NCI-H187 treated with DMSO at 0.1 percent for 48 hours (cell line): ENCODE measurements at regions not wholly inside any gene's neighbourhood (a gene's known extent, or its start where the extent isn't known, plus 50 kb on each side); places are given as distances from the start of the nearest gene placed in this dataset.

Experiments used
- DNase-seq: peaks from one replicate; lab custom pipeline; 2025; lab: John Stamatoyannopoulos, UW

GRCh38 chr1:55402671-55403464 is 187.7 kb upstream of the USP24 start:
- no peak for DNase-seq

- DNase-seq = no peak
Measured at GRCh38 chr1:55402142-55402541, 187.0 kb upstream of the USP24 start.

- DNase-seq = no peak
Measured at GRCh38 chr1:55400508-55400907, 185.3 kb upstream of the USP24 start.

- DNase-seq = no peak
Measured at GRCh38 chr1:55399346-55399745, 184.2 kb upstream of the USP24 start.

DNA sequence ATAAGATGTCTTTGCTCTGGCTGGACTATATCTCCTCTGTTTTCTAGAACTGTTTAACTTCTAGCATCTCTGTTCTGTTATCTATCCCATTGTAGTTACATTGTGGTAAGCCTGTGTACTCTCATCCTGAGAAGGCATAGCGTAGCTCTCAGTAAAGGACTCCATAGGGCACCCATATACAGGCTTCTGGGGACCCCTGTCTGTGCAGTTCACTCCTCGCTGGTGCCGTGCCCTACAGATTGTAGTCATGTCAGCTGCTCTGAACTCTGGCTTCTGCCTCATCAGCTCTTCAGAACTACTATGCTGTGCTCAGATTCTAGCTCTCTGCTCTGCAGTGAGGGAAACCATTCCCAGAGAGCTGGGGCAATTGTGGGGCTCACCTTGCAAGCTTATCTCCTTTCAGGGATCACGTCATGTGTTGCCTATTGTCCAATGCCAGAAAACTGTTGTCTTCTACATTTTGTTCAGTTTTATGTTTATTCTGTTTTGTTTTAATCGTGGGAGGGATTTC is 181.3 kb upstream of the USP24 start:
- no peak for DNase-seq

DNA sequence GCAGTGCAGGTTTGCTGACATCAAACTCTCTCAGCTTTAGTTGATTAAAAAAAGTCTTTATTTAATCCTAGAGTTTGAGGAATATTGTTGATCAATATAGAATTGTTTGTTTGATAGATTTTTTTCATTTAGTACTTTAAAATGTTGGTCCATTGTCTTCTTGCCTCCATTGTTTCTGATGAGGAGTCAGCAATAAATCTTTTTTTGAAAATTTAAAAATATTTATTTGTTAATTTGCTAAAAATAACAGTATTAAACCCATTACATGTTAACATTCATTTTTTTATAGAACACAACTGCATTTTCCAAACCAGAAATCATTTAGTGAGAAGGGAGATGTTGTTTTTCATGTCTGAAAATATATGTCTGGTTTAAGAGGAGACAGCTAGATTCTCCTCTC is 173.8 kb upstream of the USP24 start:
- no peak for DNase-seq

GRCh38 chr1:55387145-55387544 is 172.0 kb upstream of the USP24 start:
- DNase-seq = no peak

DNA sequence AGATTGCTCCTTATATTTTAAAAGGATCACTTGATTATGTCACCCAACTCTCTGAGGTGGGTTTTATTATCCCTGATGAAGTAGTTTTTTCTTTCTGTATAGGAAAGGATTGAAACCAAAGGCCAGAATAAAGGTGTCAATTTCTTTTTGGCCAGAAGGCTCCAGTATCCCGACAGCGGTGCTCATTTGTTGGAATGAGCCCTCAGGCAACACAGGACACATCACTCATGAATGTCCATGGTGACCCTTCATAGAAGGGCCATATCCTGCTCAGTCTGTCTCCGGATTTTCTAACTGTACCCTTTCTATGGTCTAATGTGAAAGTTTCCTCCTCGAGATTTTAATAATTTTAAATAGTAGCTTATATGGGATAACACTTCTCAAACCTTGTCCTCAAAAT is 171.3 kb upstream of the USP24 start:
- DNase-seq = no peak

DNA sequence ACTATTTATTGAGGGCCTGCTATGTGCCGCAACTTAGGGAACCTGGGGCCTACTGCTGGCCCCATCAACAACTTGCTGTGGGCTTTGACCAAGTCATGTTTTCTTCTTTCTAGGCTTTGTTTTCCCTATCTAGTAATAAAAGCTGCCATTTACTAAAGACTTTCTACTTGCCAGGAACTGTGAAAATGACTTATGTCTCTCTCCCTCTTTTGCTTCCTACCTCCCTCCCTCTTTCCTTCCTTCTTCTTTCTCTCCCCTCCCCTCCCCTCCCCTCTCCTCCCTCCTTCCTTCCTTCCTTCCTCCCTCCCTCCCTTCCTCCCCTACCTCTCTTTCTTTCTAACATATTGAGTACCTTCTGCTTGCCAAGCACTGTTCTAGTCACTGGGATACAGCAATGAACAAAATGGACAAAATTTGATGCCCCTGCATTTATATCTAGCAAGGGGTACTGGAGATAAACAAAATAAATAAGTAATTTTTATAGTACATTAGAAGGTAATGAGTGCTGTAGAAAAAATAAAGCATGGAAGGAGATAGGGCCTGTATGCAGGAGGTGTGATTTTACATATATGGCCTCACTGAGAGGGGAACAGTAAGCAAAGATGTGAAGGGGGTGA is 170.3 kb upstream of the USP24 start:
- no peak for DNase-seq

DNA sequence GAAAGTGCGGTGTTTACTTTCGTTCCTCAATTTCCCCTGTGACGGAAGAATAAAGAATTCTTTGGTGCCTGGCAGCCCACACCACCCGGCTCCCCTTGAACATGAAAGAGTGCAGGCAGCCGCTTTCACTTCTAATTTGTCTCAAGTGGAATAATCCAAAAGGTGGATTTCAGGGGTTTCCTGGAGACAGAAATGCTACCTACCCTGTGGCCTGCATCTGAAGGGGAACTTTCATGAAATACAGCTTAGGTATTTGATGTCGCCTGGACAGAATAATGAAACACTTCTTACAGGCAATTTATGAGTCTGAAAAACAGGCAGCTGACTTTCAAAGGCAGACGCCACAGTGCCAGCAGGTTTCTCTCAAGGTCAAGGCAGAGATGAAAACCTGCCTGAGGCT is 169.5 kb upstream of the USP24 start:
- no peak for DNase-seq

- no peak for DNase-seq
Measured at GRCh38 chr1:55382806-55383305, 167.7 kb upstream of the USP24 start.

- DNase-seq = no peak
Measured at GRCh38 chr1:55381983-55382382, 166.8 kb upstream of the USP24 start.

GRCh38 chr1:55381491-55381890 is 166.3 kb upstream of the USP24 start:
- no peak for DNase-seq

- no peak for DNase-seq
Measured at GRCh38 chr1:55380355-55380970, 165.3 kb upstream of the USP24 start.

DNA sequence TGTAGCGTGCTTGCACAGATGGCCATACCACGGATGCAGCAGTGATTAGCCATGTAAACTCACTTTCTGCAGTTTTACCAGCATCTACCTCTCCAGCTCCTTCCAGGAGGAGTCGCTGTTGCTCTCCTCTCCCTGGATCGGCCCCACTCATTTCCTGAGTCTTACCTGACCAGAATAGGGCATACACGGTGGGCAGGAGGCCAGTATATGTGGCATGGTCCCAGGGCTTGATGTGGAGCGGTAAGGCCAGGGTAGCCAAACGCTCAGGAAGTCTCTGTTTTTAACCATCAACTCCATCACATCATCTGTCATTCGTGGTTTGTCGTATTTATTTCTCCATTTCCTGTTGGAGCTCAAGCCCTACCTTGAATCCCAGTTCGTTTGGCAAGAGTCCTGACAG is 163.4 kb upstream of the USP24 start:
- no peak for DNase-seq

DNA sequence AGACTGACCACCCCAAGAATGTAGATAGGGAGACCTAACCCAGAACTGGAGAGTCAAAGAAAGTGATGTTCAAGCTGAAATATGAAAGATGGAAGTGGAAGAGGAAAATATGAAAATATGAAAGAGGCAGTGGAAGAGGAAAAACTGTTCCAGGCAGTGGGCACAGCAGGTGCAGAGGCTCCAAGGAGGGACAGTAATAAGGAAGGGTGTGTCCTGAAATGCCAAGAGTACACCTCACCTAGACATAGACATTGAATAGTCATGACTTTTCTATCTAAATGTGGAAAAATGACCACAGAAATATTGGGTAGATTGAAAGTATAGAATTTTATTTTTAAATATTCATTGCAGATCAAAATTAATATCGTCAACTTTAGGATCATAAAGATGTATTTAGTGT is 161.7 kb upstream of the USP24 start:
- DNase-seq = no peak

- no peak for DNase-seq
Measured at GRCh38 chr1:55375617-55376258, 160.6 kb upstream of the USP24 start.

DNA sequence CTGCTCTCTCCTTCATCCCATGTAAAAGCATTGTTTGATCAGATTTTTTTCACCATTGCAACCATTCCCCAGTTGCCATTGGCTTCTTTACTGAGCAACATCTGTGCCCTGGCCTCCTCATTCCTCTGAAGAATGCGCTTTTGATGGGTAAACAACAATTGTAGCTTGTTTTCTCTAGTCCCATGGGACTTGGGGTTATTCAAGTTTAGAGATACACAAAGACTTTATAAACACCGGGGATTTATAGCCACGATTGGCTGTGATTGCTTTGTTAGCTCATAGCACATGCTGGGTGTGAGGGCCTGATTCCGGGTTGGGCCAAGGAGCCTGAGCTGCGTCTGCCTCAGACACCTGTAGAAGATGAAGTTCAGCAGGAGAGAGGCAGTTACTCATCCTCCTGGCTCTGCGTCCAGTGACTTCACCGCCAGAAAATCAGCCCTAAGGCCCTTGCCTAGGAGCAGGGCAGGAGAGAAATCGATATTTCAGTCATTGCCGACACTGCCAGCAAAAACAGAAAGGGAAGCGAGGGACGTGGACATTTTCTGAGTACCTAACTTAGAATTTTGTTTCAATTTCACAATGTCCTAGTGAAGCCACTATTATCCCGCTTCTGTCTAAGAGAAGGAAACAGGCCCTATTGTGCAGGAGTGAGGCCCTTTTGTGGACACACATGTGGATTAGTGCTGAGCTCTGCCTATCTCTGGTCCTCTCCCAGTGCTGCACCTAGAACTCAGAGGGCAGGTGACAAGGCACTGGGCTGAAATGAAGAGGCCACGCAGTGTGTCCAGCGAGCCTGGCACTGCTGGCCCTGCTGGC is 159.8 kb upstream of the USP24 start:
- DNase-seq = no peak

- DNase-seq = no peak
Measured at GRCh38 chr1:55374216-55374615, 159.1 kb upstream of the USP24 start.

- DNase-seq = no peak
Measured at GRCh38 chr1:55369474-55369873, 154.3 kb upstream of the USP24 start.

- no peak for DNase-seq
Measured at GRCh38 chr1:55368698-55369097, 153.5 kb upstream of the USP24 start.

- DNase-seq = no peak
Measured at GRCh38 chr1:55367273-55367672, 152.1 kb upstream of the USP24 start.
